Adipose tissue (tissue), 3 donors: ENCODE measurements at regions not wholly inside any gene's neighbourhood (a gene's known extent, or its start where the extent isn't known, plus 50 kb on each side); places are given as distances from the start of the nearest gene placed in this dataset.

Experiments used
- H3K27ac ChIP-seq: one replicate; pipeline ENCODE4 v1.5.1; 2013; ENCODE audit warnings: low read depth, low read length
- WGBS, 3 donors: extraction: QIAGEN DNeasy Blood & Tissue Kit; methylation state at CpG; one replicate each; pipeline ENCODE4 v1.1.7; 2013; 5-methylcytosine and 5-hydroxymethylcytosine counted together
- donor health status: healthy with polysubstance abuse.
- donor health status: Bipolar disorder and iron deficiency.
- donor health status: healthy.

DNA sequence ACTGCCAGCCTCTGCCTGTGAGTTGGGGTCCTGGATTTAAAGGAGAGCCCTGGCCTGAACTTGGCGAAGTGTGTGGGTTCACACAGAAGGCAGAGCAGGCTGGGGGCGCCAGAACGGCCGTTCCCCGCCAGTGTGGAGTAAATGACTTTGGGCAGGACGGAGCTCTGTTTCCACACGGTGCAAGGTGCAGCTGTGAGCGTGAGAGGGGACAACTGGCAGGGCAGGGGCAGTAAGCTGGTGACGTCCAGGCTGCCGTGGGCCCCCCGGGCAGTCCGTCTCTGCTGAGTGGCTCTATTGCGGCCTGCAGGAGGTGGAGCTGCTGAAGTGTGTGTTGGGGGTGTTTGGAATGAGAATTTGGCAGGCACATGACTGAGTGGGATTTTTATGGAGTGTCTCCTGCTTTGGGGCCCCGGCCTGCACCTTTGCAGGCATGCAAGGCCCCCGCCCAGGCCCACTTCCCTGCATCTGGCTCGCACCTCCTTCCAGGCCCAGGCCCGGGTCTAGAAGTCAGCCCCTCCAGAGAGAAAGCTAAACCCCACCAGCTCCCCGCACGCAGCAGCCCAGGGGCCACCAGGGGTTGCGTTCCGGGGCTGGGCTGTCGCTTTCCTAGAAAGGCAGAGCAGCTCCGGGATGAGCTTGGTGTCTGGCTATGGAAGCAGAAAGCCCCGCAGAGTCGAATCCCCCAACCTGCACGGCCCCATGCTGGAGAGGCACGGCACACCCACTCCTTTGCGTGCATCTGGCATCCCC, 62.2 kb upstream of the GRPEL1 start:
- 82 to 85% (median 83%) methylated on average over 27 to 28 of the region's 28 CpGs for WGBS, 3 donors

DNA sequence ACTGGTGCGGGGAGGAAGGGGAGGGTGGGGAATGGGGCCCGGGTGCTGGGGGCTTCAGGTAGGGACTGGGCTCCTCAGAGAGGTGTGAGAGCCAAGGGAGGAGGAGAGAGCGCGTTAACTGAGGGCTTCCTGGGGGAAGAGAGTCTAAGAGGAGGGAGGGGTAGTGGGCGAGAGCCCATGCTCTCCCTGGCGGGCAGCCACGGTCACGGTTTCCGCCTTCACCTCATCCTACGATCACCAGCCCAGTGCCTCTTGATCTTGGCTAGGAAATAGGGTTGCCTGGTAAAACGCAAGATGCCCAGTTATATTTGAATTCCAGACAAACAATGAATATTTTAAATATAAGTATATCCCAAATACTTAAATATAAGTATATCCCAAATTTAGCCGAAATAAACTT, 60.8 kb upstream of the GRPEL1 start:
- WGBS, 3 donors, result 87 to 93% (median 87%) methylated on average over 12 of the region's 12 CpGs
- no peak overlapping the region for H3K27ac ChIP-seq

More for the DNA sequence above, 62.2 kb upstream of the GRPEL1 start:
- no peak overlapping the region for H3K27ac ChIP-seq

DNA sequence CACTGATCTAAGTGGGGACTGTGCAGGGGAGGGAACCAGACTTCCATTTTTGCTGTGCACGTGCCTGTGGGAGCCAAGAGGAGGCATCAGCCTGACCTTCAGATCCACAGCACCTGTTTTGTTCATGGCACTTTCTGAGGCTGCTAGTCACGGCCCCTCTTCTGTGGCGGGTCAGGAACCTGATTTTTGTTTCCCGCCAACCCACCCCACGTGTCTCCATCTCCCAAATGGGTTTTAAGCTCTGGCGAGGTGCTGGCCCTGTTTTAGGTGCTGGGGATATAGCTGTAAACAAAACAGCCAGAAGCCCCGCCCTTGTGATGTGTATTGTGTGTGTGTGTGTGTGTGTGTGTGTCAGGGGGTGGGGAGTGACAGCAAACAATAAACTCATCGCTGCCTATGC, 60.4 kb upstream of the GRPEL1 start:
- WGBS, 3 donors, result 78 to 81% (median 79%) methylated on average over 8 of the region's 8 CpGs

DNA sequence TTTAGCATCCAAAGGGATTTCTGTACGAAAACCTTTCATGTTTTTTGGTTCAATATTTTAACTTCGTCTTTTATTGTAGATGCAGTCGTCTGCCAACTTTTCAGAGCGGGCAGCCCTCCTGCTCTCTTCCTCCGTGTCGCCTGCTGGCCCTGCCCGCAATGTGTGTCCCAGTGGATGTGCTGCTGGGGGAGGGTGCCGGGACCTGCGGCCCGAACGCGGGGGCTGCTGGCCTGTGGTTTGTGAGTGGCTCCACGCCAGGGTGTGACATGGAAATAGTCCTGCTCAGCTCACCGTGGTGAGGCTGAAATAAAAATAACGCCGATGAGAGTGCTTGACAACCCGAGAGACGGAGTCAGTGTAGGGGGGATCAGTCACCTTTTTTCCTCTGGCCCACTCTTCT, 59.7 kb upstream of the GRPEL1 start:
- 69 to 84% (median 69%) methylated on average over 18 of the region's 18 CpGs for WGBS, 3 donors

More for the DNA sequence above, 60.4 kb upstream of the GRPEL1 start:
- no peak overlapping the region for H3K27ac ChIP-seq

DNA sequence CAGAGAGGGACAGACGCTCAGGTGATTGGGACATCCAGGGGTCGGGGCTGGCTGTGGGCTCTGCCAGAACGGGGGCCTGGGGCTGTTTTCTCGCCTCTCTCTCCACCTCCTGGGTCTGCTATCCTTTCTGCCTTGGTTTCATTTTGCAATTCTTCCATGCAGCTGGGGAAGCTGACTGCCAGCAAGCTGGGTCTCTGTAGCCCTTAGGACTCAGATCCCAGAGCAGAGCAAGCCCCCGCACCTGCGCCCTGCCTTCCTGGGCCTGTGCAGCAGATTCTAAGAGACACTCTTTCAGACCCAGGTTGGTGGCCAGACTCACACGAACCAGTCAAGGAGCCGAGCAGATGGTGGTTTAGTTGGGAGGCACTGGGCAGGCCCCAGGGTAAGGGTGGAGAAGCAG, 59.1 kb upstream of the GRPEL1 start:
- WGBS, 3 donors, result 73 to 85% (median 76%) methylated on average over 8 of the region's 8 CpGs
- no peak overlapping the region for H3K27ac ChIP-seq

More for the DNA sequence above, 59.7 kb upstream of the GRPEL1 start:
- no peak overlapping the region for H3K27ac ChIP-seq

DNA sequence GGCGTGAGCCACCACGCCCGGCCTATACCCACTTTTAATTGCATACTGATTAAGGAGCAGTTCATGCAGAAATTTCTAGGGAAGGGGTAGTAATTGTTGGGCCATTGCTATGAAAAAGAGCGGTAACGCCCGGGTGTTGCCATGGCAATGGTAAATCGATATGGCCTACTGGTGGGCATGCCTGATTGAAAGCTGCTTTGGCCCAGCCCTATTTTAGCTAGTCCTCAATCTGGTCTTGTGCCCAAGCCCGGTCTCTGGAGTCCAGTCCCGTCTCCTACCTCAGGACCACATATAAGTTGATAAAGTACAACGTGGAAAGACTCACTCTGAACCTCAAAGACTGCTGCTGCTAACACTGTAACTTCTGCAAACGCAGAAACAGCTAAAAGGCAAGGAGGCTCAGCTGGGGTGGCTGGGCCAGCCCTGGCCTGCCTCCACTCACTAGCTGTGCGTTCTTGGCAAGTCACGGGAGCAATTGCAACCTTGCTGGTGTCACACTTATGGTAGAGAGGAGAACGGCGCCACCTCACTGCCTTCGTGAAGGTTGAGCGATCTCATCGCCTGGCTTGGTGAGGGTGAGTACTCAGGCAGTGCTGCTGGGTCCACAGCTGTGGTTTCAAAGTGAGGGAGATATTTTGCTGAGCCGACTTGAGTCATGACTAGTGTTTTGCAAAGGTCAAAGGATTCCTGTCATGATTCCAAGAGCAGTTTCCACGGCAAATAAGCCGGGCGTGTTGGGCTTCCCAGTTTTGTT, 57.0 kb upstream of the GRPEL1 start:
- peak overlapping the region; percentile 43 for H3K27ac ChIP-seq
- WGBS, 3 donors, result 54 to 62% (median 60%) methylated on average over 22 of the region's 22 CpGs

DNA sequence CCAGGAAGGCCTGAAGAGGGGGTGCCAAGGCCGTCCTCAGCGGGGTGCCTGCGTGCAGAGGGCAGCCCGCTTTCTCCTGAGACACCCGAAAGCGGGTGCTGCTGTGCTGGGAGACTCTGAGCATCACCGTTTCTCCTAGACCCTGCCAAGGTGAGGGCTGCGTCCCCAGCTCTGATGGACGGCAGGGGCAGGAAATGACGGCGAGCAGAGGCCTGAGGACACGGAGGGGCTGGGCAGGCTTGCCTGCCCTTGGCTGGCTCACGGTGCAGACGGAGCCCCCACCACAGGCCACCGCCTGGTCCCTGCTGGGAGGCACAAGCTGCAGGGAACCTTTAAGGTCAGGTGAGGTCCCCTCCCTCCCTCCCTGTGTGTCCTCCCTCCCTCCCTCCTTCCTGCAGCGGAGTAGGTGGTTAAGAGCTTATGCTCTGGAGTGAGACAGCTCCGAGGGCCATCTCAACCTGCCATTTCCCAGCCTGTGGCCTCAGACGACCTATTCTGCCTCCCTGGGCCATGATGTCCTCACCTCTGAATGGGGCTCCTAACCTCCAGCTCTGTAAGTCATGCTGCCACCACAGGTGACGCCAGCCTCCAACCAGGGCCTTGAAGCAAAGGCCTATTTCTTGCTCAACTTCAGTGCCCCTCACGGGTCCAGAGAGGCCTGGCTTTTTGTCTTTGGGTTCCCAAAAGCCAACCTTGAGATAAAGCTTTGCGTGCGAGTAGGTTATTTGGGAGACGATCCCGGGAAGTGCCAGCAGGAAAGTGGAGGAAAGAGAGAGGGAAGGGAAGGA, 54.2 kb upstream of the GRPEL1 start:
- H3K27ac ChIP-seq, result no peak overlapping the region
- WGBS, 3 donors, result 78 to 85% (median 85%) methylated on average over 23 to 24 of the region's 24 CpGs

DNA sequence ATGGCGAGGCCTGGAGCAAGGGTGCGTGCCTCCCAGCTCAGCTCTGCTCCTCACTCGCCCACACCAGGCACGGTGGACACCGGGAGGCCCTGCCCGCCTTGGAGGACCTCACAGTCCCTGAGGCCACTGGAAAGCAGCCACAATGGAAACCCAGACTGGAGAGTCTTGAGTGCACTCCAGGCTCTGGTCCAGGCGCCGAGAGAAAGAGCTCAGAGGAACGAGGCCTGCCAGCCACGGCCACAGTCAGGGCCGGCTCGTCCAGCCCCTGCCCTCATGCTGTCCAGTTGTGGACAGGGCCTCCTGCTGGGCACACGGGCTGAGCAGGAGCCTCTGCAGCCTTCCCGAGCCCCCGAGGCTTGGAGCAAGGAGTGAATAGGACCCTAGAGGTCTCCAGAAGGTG, 53.3 kb upstream of the GRPEL1 start:
- 69 to 77% (median 70%) methylated on average over 11 to 15 of the region's 15 CpGs for WGBS, 3 donors
- no peak overlapping the region for H3K27ac ChIP-seq

DNA sequence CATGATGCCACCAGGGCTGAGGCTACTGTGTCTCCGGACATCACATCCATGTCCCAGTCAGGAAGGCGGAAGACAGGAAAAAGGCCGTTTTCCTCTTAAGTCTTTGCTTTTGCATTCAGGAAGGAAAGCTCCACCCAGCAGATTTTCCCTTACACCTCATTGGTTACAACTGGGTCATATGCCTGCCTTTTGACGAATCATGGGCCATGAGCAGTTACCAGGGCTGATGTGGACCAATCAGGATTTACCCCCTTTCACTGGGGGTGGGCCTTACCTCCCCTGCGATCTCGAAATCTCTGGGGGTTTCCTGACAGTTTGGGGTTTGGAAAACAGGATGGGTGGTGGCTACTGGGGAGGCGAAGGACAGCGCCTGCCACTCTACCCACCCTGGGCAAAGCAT, 52.5 kb upstream of the GRPEL1 start:
- no peak overlapping the region for H3K27ac ChIP-seq
- WGBS, 3 donors, result 68 to 83% (median 72%) methylated on average over 8 of the region's 8 CpGs

DNA sequence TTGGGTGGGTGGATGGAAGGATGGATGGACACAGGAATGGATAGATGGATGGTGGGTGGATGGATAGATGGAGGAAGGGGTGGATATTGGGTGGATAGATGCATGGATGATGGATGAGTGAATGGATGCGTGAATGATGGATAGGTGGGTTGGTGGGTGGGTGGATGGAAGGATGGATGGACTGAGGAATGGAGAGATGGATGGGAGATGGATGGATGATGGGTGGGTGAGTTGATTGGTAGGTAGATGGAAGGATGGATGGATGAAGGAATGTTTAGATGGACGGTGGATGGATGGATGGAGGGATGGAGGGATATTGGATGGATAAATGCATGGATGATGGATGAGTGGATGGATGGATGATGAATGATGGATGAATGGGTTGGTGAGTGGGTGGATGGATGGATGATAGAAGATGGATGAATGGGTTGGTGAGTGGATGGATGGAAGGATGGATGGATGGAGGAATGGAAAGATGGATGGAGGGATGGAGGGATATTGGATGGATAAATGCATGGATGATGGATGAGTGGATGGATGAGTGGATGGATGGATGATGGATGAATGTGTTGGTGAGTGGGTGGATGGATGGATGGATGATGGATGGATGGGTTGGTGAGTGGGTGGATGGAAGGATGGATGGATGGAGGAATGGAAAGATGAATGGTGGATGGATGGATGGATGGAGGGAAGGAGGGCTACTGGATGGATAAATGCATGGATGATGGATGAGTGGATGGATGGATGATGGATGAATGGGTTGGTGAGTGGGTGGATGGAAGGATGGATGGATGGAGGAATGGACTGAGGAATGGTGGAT, 50.4 kb upstream of the GRPEL1 start:
- 84 to 93% (median 92%) methylated on average over 2 of the region's 2 CpGs for WGBS, 3 donors
- no peak overlapping the region for H3K27ac ChIP-seq
